OCI-LY3 (cell line): ENCODE measurements at regions not wholly inside any gene's neighbourhood (a gene's known extent, or its start where the extent isn't known, plus 50 kb on each side); places are given as distances from the start of the nearest gene placed in this dataset.

Experiments used
- CTCF ChIP-seq: fragments of 200-600, 300-600 bp; sonication (generic); IDR thresholded peaks from 2 replicates; pipeline ENCODE4 v1.5.1; 2014; ENCODE audit warnings: antibody characterized with exemption, low read length, low read depth
- EZH2phosphoT487 ChIP-seq: fragments of 200-600 bp; shearing (Covaris generic); IDR thresholded peaks from 2 replicates; pipeline ENCODE4 v1.6.1; 2018; ENCODE audit warnings: antibody characterized with exemption, mixed run types, low read depth

- peak; percentile 32 for TF ChIP-seq CTCF
- no peak for TF ChIP-seq EZH2phosphoT487
Measured at GRCh38 chr2:177106212-177106611, 106.4 kb upstream of the HNRNPA3 start.
